ENCODE measurements at regions not wholly inside any gene's neighbourhood (a gene's known extent, or its start where the extent isn't known, plus 50 kb on each side); places are given as distances from the start of the nearest gene placed in this dataset.

- Histone ChIP-seq H3K27me3 (ENCODE audit: control insufficient read depth in 2 of 2, insufficient read depth in 2 of 2, low read length in 2 of 2) (no peaks in the 10 kb centered on the region), H3K4me3 (replicated peaks in 1 of 3; ENCODE audit: insufficient read depth in 1 of 3, low read depth in 1 of 3, low read length in 3 of 3) (no peak overlapping the region), H3K36me3 (ENCODE audit: control insufficient read depth in 2 of 2, extremely low read depth in 1 of 2, insufficient read depth in 2 of 2, low read length in 2 of 2) (no peaks in the 10 kb centered on the region), H2AFZ (ENCODE audit: low read depth, low read length) (no peak overlapping the region), H3K4me1 (ENCODE audit: control insufficient read depth, extremely low read depth, insufficient read depth, low read length) (no peaks in the 10 kb centered on the region), H3K9ac (replicated peaks; ENCODE audit: extremely low read depth, insufficient read depth, low read length) (no peak overlapping the region), H3K27ac (ENCODE audit: insufficient read depth, low read depth, low read length) (no peak overlapping the region), H4K20me1 (replicated peaks; ENCODE audit: control insufficient read depth, extremely low read depth, insufficient read depth, low read length) (no peaks in the 10 kb centered on the region), H3K79me2 (ENCODE audit: control insufficient read depth, insufficient read depth, low read length) (no peaks in the 10 kb centered on the region), H3K4me2 (ENCODE audit: insufficient read depth, low read length) (no peak overlapping the region), H3K9me1 (replicated peaks; ENCODE audit: control insufficient read depth, extremely low read depth, insufficient read depth, low read length) (no peaks in the 10 kb centered on the region), H3K9me3 (replicated peaks; ENCODE audit: control insufficient read depth, insufficient read depth, low read length) (no peaks in the 10 kb centered on the region)
- DNase-seq (ENCODE audit: low read depth, low spot score): no peak
- ChIA-PET CTCF (interaction anchor here (0.6 to 1.8 kb wide), 9 partner anchors 19 to 315 kb away, joined by 3 to 12 read pairs (median 3); no protein-coding TSS in a partner anchor), POLR2A (no interaction called here)
- TF ChIP-seq GATA2 (IDR thresholded peaks at IDR 0.05; ENCODE audit: insufficient read depth, insufficient read length, low read depth, low read length) (no peak), POLR2AphosphoS5 (IDR thresholded peaks at IDR 0.05; ENCODE audit: insufficient read depth, low read depth, low read length) (no peak), CTCF (IDR thresholded peaks at IDR 0.05; ENCODE audit: extremely low read depth in 1 of 2, insufficient read depth in 1 of 2, low read depth in 1 of 2, low read length in 2 of 2) (peak in 1 of 2 donors; percentile 16)
- dilution Hi-C loops (cut with MboI; ENCODE audit: extremely low pct_ligation_motif_present, low sequenced_read_pairs) (no loop called here), intact Hi-C loops (cut with micrococcal nuclease) (no loop called here)
- no peak for FAIRE-seq
- BruUV-seq (replicated peaks): no TSS peak
Measured at GRCh38 chr6:40713002-40713719, 126.0 kb upstream of the LRFN2 start.

- H3K79me2 ChIP-seq (ENCODE audit: control insufficient read depth, insufficient read depth, low read length): no peaks in the 10 kb centered on the region
- no peak overlapping the region for H3K27ac ChIP-seq (ENCODE audit: insufficient read depth, low read depth, low read length)
- no TSS peak for BruUV-seq (replicated peaks)
- dilution Hi-C loops (cut with MboI; ENCODE audit: extremely low pct_ligation_motif_present, low sequenced_read_pairs): no loop called here
- H3K4me1 ChIP-seq (ENCODE audit: control insufficient read depth, extremely low read depth, insufficient read depth, low read length): no peaks in the 10 kb centered on the region
- POLR2A ChIA-PET: no interaction called here
- H2AFZ ChIP-seq (ENCODE audit: low read depth, low read length): no peak overlapping the region
- no peak overlapping the region for H3K9ac ChIP-seq (replicated peaks; ENCODE audit: extremely low read depth, insufficient read depth, low read length)
- no peaks in the 10 kb centered on the region for H3K27me3 ChIP-seq (ENCODE audit: control insufficient read depth in 2 of 2, insufficient read depth in 2 of 2, low read length in 2 of 2)
- H3K4me2 ChIP-seq (ENCODE audit: insufficient read depth, low read length): no peak overlapping the region
- no peak for TF ChIP-seq JUN (IDR thresholded peaks at IDR 0.05; ENCODE audit: borderline replicate concordance, insufficient read depth, insufficient read length, low read depth)
- TF ChIP-seq POLR2A (IDR thresholded peaks at IDR 0.05; ENCODE audit: low read depth, low read length): no peak
- TF ChIP-seq POLR2AphosphoS5 (IDR thresholded peaks at IDR 0.05; ENCODE audit: insufficient read depth, low read depth, low read length): no peak
- no peak for TF ChIP-seq EZH2 (IDR thresholded peaks at IDR 0.05; ENCODE audit: borderline replicate concordance, low read depth, low read length, severe bottlenecking)
- no peak for TF ChIP-seq MYC (IDR thresholded peaks at IDR 0.05; ENCODE audit: low read depth, low read length)
- TF ChIP-seq MAX (IDR thresholded peaks at IDR 0.05; ENCODE audit: insufficient read depth, insufficient read length): no peak
- TF ChIP-seq CTCF (IDR thresholded peaks at IDR 0.05; ENCODE audit: extremely low read depth in 1 of 2, insufficient read depth in 1 of 2, low read depth in 1 of 2, low read length in 2 of 2): no peak
- no peak for TF ChIP-seq FOS (IDR thresholded peaks at IDR 0.05; ENCODE audit: borderline replicate concordance, insufficient read depth, low read length)
- no peak for TF ChIP-seq GATA2 (IDR thresholded peaks at IDR 0.05; ENCODE audit: insufficient read depth, insufficient read length, low read depth, low read length)
- CTCF ChIA-PET: no interaction called here
- H3K9me1 ChIP-seq (replicated peaks; ENCODE audit: control insufficient read depth, extremely low read depth, insufficient read depth, low read length): no peaks in the 10 kb centered on the region
- no peak for FAIRE-seq
- intact Hi-C loops (cut with micrococcal nuclease): no loop called here
- H3K4me3 ChIP-seq (replicated peaks in 1 of 3; ENCODE audit: insufficient read depth in 1 of 3, low read depth in 1 of 3, low read length in 3 of 3): no peak overlapping the region
- no peaks in the 10 kb centered on the region for H3K36me3 ChIP-seq (ENCODE audit: control insufficient read depth in 2 of 2, extremely low read depth in 1 of 2, insufficient read depth in 2 of 2, low read length in 2 of 2)
- DNase-seq (ENCODE audit: low read depth, low spot score): no peak
- H3K9me3 ChIP-seq (replicated peaks; ENCODE audit: control insufficient read depth, insufficient read depth, low read length): no peaks in the 10 kb centered on the region
- H4K20me1 ChIP-seq (replicated peaks; ENCODE audit: control insufficient read depth, extremely low read depth, insufficient read depth, low read length): no peaks in the 10 kb centered on the region
Measured at GRCh38 chr6:40710626-40711330, 123.6 kb upstream of the LRFN2 start.
